NCI-H345 treated with DMSO at 0.1 percent for 48 hours (cell line): ENCODE measurements at regions not wholly inside any gene's neighbourhood (a gene's known extent, or its start where the extent isn't known, plus 50 kb on each side); places are given as distances from the start of the nearest gene placed in this dataset.

Experiments used
- DNase-seq: peaks from one replicate; lab custom pipeline; 2025; ENCODE audit not compliant: unreplicated experiment; lab: John Stamatoyannopoulos, UW

DNA sequence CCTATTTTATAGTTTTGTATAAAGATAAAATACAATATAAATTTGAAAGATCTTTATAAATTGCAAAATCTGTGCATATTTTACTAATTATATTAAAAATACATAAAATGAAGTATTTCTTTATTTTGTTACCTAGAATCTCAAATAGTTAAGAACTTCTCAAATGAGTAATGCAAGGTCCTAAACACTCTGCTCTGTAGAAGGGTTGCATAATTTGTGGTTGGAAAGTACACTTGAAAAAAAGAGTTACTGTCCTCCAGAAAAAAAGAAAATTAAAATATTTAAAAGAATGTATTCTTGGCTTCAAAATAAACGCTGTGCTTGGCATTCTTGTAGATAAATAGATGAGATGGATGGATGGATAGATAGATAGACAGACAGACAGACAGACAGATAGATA is 428.8 kb upstream of the CDH6 start:
- DNase-seq: no peak

DNA sequence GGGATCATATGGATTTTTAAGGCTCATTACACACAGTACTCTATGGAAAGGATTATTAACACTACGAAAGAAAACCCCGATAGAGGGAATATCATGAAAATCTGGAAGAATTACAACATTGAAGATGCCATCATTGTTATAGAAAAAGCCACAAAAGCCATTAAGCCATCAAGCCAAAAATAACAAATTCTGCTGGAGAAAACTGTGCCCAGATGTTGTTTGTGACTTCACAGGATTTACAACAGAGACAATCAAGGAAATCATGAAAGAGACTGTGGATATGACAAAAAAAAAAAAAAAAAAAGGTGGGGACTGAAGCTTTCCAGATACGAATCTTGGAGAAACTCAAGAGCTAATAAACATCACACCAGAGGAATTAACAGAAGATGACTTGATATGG is 433.8 kb upstream of the CDH6 start:
- no peak for DNase-seq

DNA sequence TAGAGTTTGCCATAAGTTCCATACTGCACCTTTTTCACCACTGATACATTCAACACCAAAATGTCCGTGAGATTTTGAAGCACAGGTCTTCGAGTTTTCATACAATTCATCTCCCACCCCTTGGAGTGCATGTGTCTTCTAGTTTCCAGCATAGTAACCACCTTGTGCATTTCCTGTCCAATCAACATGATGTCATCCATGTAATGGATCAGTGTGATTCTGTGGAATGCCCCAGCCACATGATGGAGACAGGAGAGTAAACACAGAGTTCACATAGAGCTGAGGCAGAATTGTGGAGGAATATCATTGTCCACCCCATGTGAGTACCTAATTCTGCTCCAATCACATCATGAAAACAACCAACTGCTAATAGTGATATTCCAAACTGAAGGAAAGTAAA is 441.5 kb upstream of the CDH6 start:
- DNase-seq: no peak

DNA sequence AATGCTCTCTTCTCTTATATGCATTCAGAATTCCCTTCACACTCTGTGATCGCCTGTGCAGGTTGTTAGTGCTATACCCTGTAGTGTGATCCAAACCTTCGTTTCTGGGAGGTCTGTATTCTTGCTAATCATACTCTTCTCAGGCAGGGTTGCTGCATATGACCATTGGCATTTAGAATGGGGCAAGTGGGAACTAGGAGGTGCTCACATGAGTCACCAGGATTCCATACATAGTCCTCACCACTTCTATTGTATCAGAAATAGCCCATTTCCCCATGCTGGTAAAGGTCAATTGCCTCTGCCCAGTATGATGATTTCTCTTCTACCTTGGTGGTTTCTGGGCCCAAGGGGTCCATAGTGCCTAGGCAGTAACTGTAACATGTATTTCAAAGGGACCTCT is 443.5 kb upstream of the CDH6 start:
- no peak for DNase-seq

DNA sequence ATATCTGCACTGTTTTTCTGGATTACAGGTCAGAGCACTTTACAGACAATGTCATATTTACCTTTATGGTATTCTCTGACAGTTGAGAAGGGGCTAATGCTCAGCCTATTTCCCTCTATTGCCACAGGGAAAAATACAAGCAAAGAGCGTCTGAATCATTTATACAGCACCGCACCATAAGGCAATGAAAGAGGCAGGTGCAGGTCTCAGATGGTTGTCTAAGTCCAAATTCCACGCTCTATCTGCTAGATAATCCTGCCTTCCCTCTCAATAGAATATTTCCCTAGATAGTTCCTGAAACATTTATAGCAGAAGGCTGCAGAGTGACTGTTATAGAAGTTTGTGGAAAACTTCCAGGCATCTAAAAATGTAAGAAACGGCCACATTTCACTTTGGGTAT is 446.1 kb upstream of the CDH6 start:
- DNase-seq: no peak

DNA sequence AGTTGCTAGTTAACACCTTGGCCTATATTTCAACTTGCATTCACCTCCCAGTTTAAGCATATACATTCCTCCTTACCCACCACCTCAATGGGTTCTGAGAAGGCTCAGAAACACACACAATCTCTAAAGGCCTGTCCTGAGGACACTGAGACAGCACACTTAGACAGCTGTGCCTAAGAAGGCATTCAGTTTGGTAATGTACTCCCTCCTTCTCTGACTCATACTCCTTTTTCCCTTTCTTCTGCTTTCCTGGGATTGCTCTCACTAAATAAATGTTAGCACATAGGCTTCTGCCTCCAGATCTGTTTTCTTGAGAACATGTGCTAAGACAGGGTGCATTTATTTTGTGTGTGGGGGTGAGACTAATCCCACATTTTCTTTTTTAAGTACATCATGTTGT is 456.8 kb upstream of the CDH6 start:
- DNase-seq: no peak

DNA sequence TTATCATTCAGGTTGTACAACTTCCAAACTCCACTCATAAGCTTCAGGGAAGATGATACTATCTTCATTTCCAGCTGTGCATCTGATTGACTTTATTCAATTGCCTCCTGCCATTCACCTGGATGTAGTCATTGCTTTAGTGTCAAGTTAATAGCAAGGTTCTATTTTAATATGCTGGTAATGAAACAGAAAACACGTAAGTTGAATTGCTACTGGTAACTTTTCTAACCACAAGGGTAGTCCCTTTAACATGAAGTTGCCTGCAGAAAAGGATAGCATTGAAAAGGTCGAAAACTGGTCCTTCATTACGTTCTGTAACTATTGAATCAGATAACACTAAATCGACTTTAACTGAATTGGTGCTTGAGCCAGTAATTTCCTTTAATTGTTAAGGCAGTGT is 459.4 kb upstream of the CDH6 start:
- DNase-seq: no peak

DNA sequence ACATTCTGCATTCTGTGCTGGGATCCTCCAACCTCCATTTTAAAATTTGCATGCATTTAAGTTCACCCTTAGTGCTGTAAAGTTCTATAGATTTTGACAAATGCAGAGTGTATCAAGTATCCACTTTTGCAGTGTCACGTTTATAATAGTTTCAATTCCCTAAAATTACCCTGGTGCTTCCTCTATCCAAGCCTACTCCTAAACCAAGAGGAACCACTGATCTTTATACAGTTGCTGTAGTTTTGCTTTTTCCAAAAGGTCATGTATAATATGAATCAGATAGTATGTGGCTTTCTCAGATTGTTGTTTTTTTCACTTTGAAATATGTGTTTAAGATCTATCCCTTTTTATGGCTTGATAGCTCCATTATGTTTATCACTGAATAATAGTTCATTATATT is 468.4 kb upstream of the CDH6 start:
- no peak for DNase-seq

DNA sequence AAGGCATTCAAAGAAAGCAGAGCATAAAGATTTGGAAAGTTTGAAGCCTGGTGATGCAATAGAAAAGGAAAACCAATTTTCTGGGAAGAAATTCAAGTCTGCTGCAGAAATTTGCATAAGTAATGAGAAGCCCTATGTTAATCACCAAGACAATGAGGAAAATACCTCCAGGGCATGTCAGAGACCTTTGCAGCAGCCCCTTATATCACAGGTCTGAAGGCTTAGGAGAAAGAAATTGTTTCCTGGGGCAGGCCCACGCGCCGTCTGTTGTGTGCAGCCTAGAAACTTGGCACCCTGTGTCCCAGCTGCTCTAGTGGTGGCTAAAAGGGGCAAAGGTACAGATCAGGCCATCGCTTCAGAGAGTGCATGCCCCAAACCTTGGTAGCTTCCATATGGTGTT is 495.3 kb upstream of the CDH6 start:
- no peak for DNase-seq

DNA sequence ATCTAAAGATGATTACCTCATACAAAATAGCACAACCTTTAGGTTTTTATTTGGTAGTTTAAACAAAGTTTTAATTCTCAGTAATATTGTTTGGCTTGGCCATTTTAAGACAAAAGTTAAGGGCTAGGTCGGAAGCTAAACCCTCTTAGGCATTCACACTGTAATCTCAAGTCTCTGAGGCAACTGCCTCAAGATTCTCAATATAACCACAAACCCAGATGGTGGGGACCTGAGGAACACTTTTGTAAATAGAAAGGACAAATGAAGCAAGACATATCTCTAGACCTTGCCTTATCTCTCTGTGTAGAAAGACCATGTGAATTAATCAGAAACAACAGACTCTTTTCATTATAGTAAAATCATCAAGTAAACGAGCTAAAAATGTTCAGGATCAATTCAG is 500.2 kb upstream of the CDH6 start:
- DNase-seq: no peak

DNA sequence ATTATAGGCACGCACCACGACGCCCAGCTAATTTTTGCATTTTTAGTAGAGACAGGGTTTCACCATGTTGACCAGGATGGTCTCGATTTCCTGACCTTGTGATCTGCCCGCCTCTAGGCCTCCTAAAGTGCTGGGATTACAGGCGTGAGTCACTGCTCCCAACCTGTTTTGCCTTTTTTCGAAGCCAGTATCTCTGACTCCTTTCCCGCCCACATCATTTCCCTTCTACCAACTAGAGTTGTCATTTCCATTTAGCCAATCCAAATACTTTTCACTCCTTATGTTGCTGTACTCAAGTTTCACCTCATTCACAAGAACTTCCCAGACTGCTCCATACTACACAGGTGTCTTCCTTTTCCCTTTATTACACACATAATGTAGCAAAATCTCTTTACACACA is 502.6 kb upstream of the CDH6 start:
- no peak for DNase-seq

DNA sequence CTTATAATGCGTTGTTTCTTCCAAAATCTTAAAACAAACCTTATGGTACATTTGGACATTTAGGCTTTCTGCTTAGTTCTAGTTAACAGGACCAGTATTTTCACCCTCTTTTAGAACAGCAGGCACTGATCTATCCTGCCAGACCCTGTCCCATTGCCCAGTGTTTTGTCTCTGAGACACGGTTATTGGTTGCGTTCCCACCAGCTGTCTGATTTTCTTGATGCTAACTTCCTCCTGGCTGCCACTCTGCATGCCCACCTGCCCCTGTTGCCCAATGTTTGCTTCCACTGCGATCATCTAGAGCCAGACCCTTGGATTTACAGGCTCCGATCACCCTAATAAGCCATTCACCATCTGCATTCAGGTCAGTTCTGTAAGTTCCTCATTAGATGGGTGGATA is 506.0 kb upstream of the CDH6 start:
- no peak for DNase-seq

DNA sequence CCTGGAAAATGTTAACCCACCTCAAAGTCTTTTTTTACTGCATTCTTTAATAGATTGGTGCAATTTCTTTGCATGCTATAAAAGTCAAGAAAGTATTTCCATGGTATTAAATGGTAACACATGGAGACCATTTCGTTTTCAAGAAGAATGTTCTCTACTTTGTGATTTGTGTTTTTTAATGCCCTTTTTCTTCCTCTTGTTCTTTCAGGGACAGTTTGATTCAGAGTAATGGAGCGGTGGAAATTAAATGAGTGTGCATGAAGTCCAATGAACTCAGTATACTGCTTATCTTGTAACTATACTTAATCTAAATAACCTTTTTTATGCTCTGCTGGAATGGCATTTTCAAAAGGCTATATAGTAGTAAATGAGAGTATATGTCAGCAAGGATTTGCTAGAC is 507.0 kb upstream of the CDH6 start:
- DNase-seq: no peak

DNA sequence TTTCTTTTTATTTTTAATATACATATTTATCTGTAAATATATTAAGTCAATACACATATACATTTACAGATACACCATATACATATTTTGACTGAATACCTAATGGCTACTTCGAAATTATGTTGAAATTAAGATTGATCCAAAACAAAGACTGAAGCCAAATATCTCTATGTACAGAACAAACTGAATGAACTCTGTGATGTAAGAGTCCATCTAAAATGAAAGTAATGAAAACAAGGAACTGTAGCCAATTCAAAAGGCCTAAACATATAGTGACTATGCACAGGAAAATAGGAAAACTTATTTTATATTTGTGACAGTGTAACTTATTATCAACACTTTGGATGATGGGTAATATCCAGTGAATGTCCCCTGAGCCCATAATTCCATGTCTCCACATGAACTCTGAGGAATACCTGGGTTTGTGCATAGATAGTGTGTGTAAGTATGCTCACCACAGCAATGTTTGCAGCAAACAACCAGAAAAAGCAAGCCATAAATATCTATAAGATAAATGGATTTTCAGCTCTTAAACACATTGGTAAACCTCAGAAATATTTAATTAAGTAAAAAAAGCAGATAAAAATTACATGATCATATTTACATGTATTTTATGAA is 517.2 kb upstream of the CDH6 start:
- no peak for DNase-seq

DNA sequence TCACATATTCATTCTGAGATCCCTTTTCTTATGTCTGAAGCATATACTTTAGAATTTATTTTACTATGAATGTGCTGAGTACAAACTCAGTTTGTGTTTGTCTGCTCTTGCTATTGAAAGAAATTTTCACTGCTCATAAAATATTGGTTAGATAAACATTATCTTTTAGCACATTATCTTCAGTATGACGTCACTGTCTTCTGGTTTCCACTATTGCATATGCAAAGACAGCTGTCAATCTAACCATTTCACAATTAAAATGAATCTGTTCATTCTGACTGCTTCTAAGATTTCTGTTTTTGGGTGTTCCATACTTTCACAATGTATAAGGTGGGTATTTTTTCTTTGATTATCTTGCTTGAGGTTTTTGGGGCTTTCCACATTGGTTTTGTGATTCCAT is 526.2 kb upstream of the CDH6 start:
- no peak for DNase-seq

DNA sequence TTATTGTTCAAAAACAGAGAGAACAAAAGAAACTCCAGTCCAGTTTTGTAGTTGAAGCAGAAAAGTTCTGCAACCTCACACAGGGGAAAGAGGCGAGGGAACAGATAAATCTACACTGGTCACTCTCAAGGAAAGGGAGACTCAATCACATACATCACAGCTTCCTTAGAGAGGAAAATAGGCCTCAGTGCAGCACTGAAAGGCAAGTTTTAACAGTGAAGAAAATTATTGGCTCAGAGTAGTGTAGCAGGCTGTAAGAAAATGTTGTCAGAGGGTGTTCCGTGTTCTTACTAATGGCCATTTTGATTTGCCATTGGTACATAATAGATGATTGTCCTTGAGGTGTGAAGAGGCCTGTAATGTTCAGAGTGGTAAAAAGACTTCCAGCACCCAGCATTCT is 530.0 kb upstream of the CDH6 start:
- DNase-seq: no peak

DNA sequence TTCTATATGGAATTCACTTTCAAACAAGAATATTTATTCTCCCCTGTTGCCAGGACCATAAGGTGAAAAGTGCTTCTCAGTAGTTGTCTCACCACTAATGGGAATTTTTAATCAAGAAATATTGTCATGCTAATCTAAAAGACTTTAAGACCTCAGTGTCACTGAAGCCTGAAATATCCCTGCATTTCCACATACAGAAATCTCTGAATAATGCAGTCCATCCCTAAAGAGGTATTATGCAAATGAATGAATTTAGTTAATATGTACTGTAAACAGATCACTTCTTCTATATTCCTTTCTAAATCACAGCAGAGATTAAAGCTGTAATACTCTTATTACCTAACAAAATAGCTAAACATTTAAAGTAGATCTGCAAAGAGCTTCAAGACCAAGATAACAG is 531.1 kb upstream of the CDH6 start:
- no peak for DNase-seq

DNA sequence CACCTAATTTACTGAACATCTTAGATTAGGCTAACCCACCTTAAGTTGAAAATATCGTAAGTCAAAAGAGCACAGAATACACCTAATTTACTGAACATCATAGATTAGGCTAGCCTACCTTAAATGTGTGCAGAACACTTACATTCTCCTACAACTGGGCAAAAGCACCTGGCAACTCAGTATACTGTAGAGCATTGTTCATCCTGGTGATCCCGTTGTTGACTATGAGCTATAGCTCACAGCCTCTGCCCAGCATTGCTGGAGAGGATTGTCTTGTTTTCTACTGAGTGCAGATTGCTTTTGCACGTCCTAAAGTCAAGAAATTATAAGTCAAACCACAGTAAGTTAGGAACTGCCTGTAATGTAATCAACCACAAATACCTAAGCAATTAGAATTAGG is 531.8 kb upstream of the CDH6 start:
- no peak for DNase-seq

DNA sequence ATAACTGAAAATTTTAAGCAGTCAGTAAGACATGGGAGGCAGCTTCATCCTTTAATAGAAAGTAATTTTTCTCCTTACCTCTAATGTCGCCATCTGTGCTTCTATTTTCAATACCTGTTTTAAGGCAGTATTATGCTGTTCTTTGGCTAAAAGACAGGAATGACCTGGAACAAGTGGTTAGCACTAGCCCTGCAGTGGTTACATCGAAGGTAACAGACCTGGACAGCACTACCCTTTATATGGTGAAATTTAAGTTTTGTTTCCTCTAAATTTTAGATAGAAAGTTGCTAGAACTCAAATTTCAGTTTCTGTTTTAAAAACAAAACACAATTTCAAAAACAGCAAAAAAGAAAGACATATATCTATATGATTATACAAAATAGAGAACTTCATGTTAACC is 534.1 kb upstream of the CDH6 start:
- no peak for DNase-seq

DNA sequence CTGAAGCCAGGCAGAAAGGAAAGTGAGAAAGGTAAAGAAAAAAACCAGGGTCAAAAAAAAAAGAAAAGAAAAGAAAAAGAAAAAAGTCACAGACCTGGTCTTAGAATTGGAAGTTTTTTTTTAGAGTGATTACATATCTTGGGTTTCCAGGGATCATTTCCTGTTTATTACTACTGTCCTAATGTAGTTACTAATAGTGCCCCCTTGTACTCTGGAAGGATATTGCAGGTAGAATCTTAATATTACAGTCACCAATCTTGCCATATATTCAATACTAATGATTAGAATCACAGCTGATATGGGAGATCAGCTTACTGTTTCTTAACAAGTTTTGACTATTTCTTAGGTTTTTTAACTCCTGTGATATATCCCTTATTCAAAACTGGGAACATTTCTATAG is 543.2 kb upstream of the CDH6 start:
- no peak for DNase-seq

DNA sequence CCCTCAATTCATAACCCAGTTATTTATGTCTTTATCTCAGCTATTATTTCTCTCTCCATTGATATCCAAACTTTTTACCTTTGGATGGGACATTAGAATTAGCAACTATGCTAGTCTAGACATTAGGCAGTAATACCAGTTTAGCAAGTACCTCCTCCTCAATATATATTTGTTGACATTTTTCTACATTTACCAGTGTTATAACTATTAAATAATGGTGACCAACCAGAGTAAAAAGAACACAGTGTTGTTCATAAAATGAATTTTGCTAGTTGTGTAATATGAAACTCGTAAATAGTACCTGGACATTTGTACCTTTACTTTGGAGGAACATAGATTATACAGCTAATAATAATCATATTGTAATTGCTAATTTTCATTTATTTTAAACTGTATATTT is 554.6 kb upstream of the CDH6 start:
- DNase-seq: no peak

DNA sequence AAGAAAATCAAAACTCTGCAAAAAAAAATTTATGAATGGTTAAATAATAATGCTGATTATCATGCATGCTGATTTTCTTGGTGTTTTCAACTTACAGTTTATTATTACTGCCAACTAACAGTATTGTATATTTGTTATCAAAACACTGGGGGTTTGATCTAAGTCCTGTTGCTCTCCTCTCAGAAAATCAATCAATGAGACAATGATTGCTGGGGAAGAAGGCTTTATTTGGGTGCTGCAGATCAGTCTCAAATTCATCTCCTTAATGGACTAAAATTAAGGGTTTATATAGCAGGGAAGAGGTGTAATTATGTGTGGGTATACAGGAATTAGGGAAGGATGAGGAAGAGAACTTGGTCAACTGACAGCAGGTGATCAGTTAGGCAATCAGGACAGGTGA is 565.5 kb upstream of the CDH6 start:
- no peak for DNase-seq

DNA sequence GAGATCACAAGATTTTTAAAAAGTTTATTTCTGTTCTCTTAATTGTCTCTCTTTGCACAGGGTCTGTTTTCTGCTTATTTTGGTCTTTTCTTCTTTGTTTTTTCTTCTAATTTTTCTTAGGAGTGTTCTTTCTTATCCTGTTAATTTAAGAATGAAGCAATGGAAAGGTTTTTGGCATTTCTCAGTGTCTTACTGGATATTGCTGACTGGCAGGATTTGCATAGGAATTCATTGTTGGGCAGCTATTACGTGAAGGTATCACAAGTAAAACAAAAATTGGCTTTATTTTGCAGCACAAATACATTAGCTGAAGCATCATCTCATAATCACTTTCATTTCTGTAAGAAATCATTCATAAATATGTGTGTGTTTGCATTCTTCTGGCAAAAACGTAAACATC is 566.9 kb upstream of the CDH6 start:
- no peak for DNase-seq

DNA sequence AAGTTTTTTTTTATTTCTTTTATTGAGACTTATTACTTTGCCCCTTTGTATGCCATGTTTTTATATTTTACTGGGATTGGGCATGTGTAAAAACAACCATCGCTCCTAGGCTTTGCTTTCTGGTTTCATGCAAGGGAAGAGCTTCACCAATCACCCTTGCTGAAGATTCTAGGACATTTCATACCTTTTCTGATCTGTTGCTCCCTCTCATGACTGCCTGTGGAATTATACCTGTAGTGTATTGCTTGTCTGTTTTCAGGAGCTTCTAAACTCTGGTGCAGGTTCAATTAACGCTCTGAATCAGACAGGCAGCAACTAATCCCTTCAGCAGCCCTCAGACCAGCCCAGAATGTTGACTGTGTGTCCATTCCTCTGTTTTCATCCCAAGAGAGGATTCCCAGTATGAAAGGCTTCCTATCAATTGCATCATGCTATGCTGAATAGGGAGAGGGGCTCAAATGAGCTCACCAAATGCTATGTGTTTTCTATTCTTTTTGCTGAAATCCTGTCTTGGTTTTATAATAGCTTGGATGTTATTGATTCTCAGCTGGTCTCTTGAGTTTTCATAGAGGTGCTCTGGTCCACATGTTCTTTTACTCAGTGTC is 572.9 kb upstream of the CDH6 start:
- DNase-seq: no peak
